Caco-2 (cell line): ENCODE measurements at regions not wholly inside any gene's neighbourhood (a gene's known extent, or its start where the extent isn't known, plus 50 kb on each side); places are given as distances from the start of the nearest gene placed in this dataset.

Experiments
- BruUV-seq: library from RNA; stranded (reverse); fragments of 400-500 nt; replicated peaks from 2 replicates; lab custom pipeline; 2021; lab: Mats Ljungman, UMichigan
- CTCF ChIA-PET: fragments of 300-600 bp; sonication (Branson Sonifier 250); formaldehyde crosslinking; loops from one replicate; lab custom pipeline; 2022; ENCODE audit warnings: antibody characterized with exemption; lab: Charles Lee
- POLR2A ChIA-PET: fragments of 300-600 bp; sonication (Branson Sonifier 250); formaldehyde crosslinking; loops from one replicate; lab custom pipeline; 2022; ENCODE audit warnings: antibody characterized with exemption; lab: Charles Lee
- DNase-seq, 2 experiments: peaks; one replicate each; pipeline versions ENCODE4 v3.0.0 to v3.0.0-alpha.2; 2020 to 2022
- H3K27me3 ChIP-seq: replicated peaks from 2 replicates; pipeline ENCODE4 v1.6.0; 2011; ENCODE audit warnings: low read length; ENCODE audit not compliant: control insufficient read depth, insufficient read depth
- H3K36me3 ChIP-seq: 2 replicates; pipeline ENCODE4 v1.5.1; 2011; ENCODE audit warnings: low read length; ENCODE audit not compliant: control insufficient read depth, insufficient read depth
- H3K4me1 ChIP-seq: fragments of 250-450 bp; sonication (Bioruptor Pico); 2 replicates; pipeline ENCODE4 v1.5.1; 2020; ENCODE audit warnings: mild to moderate bottlenecking
- H3K4me3 ChIP-seq: 2 replicates; pipeline ENCODE4 v1.5.1; 2011; ENCODE audit warnings: low read depth, mild to moderate bottlenecking, control low read depth, low read length
- H3K9me3 ChIP-seq: fragments of 250-450 bp; sonication (Bioruptor Pico); 2 replicates; pipeline ENCODE4 v1.5.1; 2020; ENCODE audit warnings: mild to moderate bottlenecking, moderate library complexity
- H3K27ac Mint-ChIP-seq: one replicate; pipeline ENCODE4 v1.8.0; 2022; ENCODE audit warnings: mixed read lengths; ENCODE audit not compliant: unreplicated experiment
- H3K27me3 Mint-ChIP-seq: one replicate; pipeline ENCODE4 v1.8.0; 2022; ENCODE audit warnings: mixed read lengths; ENCODE audit not compliant: insufficient read depth, unreplicated experiment
- H3K36me3 Mint-ChIP-seq: one replicate; pipeline ENCODE4 v1.8.0; 2022; ENCODE audit warnings: mild to moderate bottlenecking, mixed read lengths; ENCODE audit not compliant: insufficient read depth, unreplicated experiment
- H3K4me1 Mint-ChIP-seq: one replicate; pipeline ENCODE4 v1.8.0; 2022; ENCODE audit warnings: low read depth, mixed read lengths; ENCODE audit not compliant: unreplicated experiment
- H3K4me3 Mint-ChIP-seq: one replicate; pipeline ENCODE4 v1.8.0; 2022; ENCODE audit warnings: mild to moderate bottlenecking, moderate library complexity, mixed read lengths; ENCODE audit not compliant: unreplicated experiment
- H3K9me3 Mint-ChIP-seq: one replicate; pipeline ENCODE4 v1.8.0; 2022; ENCODE audit warnings: mixed read lengths; ENCODE audit not compliant: unreplicated experiment
- intact Hi-C: fragments of 100-400 bp; cut with micrococcal nuclease; formaldehyde crosslinking; loops from one replicate; pipeline ENCODE4 v1.10.0; 2022; ENCODE audit not compliant: unreplicated experiment
- TF ChIP-seq, protein P1 (sequence below), 2 experiments: fragments of 200-600 bp in 1 of 2; IDR thresholded peaks; 1 replicate in 1 of 2; 2 replicates in 1 of 2; pipeline versions ENCODE4 v1.5.1 to v1.8.0; 2011 to 2022; ENCODE audit warnings: antibody characterized with exemption in 1 of 2, control low read depth in 1 of 2, inconsistent platforms in 1 of 2, low read depth in 1 of 2, low read length in 1 of 2, mild to moderate bottlenecking in 1 of 2, moderate library complexity in 1 of 2; ENCODE audit not compliant: insufficient read depth in 1 of 2, severe bottlenecking in 1 of 2, unreplicated experiment in 1 of 2

DNA sequence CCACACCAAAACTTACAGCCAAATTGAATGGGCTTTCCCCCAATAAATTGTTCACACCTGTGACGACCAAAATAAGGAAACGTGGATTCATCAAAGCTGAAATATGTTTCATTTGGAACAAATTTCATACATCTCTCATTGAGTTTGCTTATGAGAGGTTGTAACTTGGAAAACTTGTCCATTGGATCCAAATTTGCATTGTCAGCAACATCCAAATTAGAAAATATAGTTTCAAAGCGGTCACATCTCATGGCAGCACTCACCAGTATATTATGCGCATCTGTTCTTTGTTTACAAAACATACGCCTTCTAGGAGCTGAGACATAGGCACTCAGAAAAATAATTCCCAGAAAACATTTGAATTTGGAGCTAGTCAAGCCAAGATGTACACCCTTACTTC lies 1028.2 kb upstream of the USP15 start:
- H3K27me3 Mint-ChIP-seq, result no peaks in the 10 kb centered on the region
- Histone ChIP-seq H3K4me3 (no peak overlapping the region), H3K27me3 (no peaks in the 10 kb centered on the region), H3K4me1 (peaks cover 2% of the 10 kb centered on the region; the same call in 1 of the 2 replicates), H3K36me3 (no peaks in the 10 kb centered on the region), H3K9me3 (no peaks in the 10 kb centered on the region)
- H3K4me3 Mint-ChIP-seq, result no peak overlapping the region
- BruUV-seq, result no TSS peak
- ChIA-PET CTCF (no interaction called here), POLR2A (no interaction called here)
- TF ChIP-seq, protein P1, sequence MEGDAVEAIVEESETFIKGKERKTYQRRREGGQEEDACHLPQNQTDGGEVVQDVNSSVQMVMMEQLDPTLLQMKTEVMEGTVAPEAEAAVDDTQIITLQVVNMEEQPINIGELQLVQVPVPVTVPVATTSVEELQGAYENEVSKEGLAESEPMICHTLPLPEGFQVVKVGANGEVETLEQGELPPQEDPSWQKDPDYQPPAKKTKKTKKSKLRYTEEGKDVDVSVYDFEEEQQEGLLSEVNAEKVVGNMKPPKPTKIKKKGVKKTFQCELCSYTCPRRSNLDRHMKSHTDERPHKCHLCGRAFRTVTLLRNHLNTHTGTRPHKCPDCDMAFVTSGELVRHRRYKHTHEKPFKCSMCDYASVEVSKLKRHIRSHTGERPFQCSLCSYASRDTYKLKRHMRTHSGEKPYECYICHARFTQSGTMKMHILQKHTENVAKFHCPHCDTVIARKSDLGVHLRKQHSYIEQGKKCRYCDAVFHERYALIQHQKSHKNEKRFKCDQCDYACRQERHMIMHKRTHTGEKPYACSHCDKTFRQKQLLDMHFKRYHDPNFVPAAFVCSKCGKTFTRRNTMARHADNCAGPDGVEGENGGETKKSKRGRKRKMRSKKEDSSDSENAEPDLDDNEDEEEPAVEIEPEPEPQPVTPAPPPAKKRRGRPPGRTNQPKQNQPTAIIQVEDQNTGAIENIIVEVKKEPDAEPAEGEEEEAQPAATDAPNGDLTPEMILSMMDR (IDR thresholded peaks at IDR 0.05; ENCODE audit: insufficient read depth in 1 of 2, low read depth in 1 of 2, low read length in 1 of 2, severe bottlenecking in 1 of 2, unreplicated experiment in 1 of 2), result no peak
- H3K27ac Mint-ChIP-seq, result no peak overlapping the region
- intact Hi-C loops, result no loop called here
- H3K4me1 Mint-ChIP-seq, result no peaks in the 10 kb centered on the region
- H3K9me3 Mint-ChIP-seq, result peaks cover 9% of the 10 kb centered on the region
- no peak for DNase-seq
- H3K36me3 Mint-ChIP-seq, result no peaks in the 10 kb centered on the region

DNA sequence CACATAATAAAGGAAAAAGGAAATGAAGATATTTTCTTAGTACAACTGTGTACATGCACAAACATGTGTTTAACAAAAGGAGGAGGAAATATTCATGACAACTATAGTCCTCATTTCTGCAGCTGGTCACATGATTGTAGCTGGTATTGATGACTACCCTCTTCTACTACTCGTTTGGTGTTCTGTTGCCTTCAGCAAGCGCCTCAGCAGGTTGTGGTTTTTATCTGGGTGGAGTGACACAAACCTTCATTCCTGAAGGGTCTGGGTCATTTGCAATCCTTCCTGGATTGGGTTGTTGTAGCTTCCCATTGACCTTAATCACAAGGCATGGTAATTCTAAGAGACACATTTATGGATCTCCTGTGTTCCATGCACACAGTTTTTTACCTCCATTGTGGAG lies 1009.9 kb upstream of the USP15 start:
- Mint-ChIP-seq H3K4me3 (no peak overlapping the region), H3K9me3 (peaks cover 11% of the 10 kb centered on the region), H3K36me3 (no peaks in the 10 kb centered on the region), H3K27ac (no peak overlapping the region), H3K4me1 (no peaks in the 10 kb centered on the region), H3K27me3 (no peaks in the 10 kb centered on the region)
- BruUV-seq, result no TSS peak
- no peaks in the 10 kb centered on the region for H3K9me3 ChIP-seq
- TF ChIP-seq, protein P1 (IDR thresholded peaks at IDR 0.05; ENCODE audit: insufficient read depth in 1 of 2, low read depth in 1 of 2, low read length in 1 of 2, severe bottlenecking in 1 of 2, unreplicated experiment in 1 of 2), result no peak
- H3K4me3 ChIP-seq, result no peak overlapping the region
- no peaks in the 10 kb centered on the region for H3K27me3 ChIP-seq
- ChIA-PET POLR2A (no interaction called here), CTCF (no interaction called here)
- no peaks in the 10 kb centered on the region for H3K4me1 ChIP-seq
- H3K36me3 ChIP-seq, result no peaks in the 10 kb centered on the region
- intact Hi-C loops, result no loop called here
- DNase-seq, result no peak

DNA sequence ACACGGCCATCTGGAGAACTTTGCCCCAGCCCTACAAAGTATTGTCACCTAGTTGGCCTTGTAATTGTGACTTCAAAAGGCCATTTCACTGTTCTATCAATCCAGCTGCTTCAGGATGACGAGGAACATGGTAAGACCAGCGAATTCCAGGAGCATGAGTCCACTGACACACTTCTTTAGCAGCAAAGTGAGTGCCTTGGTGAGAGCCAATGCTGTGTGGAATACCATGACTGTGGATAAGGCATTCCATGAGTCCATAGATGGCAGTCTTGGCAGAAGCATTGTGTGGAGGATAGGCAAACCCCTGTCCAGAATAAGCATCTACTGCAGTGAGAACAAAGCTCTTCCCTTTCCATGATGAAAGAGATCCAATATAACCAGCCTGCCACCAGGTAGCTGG lies 1009.1 kb upstream of the USP15 start:
- Histone ChIP-seq H3K4me1 (no peaks in the 10 kb centered on the region), H3K4me3 (no peak overlapping the region), H3K36me3 (no peaks in the 10 kb centered on the region), H3K9me3 (no peaks in the 10 kb centered on the region), H3K27me3 (no peaks in the 10 kb centered on the region)
- TF ChIP-seq, protein P1 (IDR thresholded peaks at IDR 0.05; ENCODE audit: insufficient read depth in 1 of 2, low read depth in 1 of 2, low read length in 1 of 2, severe bottlenecking in 1 of 2, unreplicated experiment in 1 of 2), result no peak
- BruUV-seq, result no TSS peak
- CTCF ChIA-PET, result no interaction called here
- Mint-ChIP-seq H3K27me3 (no peaks in the 10 kb centered on the region), H3K9me3 (peaks cover 11% of the 10 kb centered on the region), H3K4me3 (no peak overlapping the region), H3K4me1 (no peaks in the 10 kb centered on the region), H3K27ac (no peak overlapping the region), H3K36me3 (no peaks in the 10 kb centered on the region)
- intact Hi-C loops, result no loop called here
- POLR2A ChIA-PET, result no interaction called here
- no peak for DNase-seq
